Activated CD4-positive, CD25-positive, alpha-beta regulatory T cell treated with anti-CD3 and anti-CD28 coated beads, Interleukin-2, amount 50 U/mL, for 24 hours (primary cell): ENCODE measurements at regions not wholly inside any gene's neighbourhood (a gene's known extent, or its start where the extent isn't known, plus 50 kb on each side); places are given as distances from the start of the nearest gene placed in this dataset.
"Not testable (repeated sequence)": the region's sequence is repeated elsewhere in the genome, so short reads cannot be mapped to it uniquely, and the experiment has no call there.

Experiments used
- ATAC-seq, 2 donors: fragments of 150-1000 bp; cut with Tn5 transposase; one replicate each; pipeline ENCODE4 v1.10.0; 2021; ENCODE audit warnings: mild to moderate bottlenecking in 1 of 2, moderate library complexity in 1 of 2

DNA sequence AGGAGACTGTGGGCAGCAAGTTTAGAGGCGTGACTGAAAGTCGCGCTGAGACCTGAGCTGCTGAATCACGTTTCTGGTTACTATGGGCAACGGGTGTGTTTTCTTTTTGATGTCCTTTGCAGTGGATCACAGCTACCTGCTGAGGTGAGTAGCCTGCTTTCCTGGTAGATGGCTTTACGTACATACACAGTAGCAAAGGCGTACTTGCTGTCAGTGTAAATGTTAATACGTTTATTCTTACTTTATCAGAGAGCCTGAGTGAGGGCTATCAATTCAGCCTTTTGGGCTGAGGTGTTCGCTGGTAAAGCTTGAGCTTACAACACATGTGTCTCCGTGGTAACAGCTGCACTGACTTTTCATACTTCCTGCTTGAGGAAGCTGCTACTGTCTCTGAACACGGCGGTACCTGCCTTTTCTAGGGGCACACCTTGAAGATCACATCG, 165.1 kb upstream of the CCZ1B start:
- ATAC-seq: not testable (repeated sequence)

DNA sequence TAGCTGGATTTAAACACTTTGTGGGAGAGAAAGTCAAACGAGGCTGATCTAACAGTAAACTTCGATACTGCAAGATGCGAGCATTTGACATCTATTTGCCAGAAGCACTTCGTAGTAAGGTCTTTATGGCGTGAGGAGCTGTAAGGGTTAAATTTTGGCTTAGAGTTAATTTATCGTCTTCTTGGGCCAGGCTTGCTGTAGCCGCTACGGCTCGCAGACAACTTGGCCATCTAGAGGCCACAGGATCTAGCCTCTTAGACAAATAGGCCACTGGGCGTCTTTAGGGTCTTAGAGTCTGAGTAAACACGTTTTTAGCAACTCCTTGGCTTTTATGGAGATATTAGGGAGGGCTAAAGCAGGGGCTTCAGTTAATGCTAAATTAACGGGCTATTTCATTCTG, 165.6 kb upstream of the CCZ1B start:
- not testable (repeated sequence) for ATAC-seq

DNA sequence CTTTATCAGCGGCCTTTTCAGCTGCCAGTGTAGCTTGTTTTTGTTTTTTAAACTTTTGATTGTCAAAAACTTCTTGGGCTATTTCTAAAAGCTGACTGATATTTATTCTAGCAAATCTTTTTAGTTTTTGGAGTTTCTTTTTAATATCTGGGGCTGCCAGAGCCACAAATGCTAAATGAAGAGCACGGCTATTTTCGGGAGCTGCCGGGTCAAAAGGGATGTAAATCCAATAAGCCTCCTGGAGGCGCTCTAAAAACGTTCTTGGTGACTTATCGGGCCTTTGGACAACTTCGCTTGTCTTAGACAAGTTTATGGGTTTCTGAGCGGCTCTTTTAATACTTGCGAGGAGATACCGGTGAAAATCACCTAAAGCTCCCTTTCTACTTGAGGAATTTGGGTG, 166.1 kb upstream of the CCZ1B start:
- not testable (repeated sequence) for ATAC-seq

DNA sequence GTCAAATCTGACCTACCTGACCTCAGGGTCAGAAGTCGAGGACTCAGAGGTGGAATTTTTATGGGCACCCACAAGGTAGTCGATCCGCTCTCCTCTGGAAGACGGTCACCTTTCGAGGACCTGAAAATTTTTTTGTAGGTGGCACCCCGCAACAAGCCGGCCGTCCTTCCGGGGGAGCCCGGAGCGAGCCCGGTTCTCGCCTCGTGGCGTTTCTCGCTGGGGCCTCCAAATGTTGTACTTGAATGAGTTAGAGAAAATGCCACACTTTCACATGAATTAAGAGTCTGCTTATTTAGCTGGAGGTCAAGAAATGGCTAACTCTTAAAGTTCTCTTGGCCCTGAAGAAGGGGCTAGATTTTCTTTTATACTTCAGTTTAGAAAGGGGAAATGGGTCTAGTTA, 169.0 kb upstream of the CCZ1B start:
- ATAC-seq: not testable (repeated sequence)

DNA sequence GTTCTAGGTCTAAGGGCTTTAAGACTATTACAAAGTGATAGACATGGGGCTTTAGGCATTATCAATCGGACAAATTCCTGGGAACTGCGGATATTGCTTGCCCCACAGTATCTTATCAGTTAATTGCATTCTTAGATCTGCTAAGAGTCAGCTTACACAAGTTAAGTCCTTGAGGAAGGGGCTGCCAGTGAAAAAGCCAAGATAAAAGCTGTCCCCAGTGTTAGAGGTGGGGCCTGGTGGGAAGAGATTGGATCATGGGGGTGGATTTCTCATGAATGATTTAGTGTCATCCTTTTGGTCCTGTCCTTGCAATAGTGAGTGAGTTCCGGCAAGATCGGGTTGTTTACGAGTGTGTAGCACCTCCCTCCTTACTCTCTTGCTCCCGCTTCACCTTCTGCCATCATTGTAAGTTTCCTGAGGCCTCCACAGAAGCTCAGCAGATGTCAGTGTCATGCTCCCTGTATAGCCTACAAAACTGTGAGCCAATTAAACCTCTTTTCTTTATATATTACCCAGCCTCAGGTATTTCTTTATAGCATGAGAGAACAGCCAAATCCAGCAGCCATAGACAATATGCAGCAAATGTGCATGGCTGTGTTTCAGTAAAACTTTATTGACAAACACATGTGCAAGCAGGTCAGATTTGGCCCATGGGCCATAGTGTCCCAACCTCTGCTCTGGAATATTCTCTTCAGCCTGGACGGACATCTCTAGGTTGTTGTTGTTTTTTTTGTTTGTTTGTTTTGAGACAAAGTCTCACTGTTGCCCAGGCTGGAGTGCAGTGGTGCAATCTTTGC, 169.6 kb upstream of the CCZ1B start:
- ATAC-seq: not testable (repeated sequence)

DNA sequence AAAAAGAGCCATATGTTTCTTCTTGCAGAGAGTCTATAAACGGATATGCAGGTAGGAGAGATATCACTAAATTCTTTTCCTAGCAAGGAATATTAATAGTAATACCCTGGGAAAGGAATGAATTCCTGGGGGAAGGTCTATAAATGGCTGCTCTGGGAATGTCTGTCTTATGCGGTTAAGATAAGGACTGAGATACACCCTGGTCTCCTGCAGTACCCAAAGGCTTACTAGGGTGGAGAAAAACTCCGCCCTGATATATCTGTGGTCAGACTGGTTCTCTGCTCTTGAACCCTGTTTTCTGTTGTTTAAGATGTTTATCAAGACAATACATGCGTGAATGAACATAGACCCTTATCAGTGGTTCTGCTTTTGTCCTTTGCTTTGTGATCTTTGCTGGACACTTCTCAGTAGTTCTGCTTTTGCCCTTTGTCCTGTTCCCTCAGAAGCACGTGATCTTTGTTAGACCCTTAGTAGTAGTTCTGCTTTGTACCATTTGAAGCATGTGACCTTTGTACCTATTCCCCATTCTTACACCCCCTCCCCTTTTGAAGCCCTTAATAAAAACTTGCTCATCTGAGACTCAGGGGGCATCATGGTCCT, 173.1 kb upstream of the CCZ1B start:
- not testable (repeated sequence) for ATAC-seq

DNA sequence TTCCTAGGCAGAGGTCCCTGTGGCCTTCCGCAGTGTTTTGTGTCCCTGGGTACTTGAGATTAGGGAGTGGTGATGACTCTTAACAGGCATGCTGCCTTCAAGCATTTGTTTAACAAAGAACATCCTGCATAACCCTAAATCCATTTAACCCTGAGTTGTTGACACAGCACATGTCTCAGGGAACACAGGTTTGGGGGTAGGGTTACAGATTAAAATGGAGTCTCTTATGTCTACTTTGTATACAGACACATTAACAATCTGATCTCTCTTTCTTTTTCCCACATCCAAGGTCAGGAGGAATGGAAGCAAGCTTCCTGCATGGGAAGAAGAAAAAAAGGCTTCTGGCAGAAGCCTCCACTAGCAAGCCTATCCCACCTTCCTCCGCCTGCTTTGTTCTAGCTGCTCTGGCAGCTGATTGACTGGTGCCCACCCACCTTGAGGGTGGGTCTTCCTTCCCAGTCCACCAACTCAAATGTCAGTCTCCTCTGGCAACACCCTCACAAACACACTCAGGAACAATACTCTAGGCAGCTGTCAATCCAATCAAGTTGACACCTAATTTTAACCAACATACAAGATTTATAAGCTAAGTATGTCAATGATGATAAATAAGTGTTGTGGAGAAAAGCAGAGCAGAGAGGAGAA, 176.5 kb upstream of the CCZ1B start:
- no peak for ATAC-seq

DNA sequence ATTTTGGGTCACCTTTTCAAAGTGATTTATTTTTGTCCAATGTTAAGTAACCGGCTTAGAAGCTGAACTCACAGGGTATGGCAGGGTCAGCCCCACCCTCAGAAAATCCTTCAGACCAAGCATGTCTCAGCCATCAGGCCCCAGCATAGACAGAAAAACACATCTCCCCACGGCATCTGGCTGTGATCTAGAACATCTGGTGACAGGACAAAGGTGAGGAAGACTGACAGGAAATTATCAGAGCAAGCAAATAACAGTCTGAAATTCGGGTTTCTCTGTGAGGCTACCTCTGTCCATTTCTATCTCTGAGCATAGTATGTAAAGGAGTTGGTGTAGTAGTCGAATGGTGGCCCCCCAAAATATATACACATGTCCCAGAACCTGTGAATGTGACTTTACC, 177.0 kb upstream of the C1GALT1 start:
- ATAC-seq: no peak

DNA sequence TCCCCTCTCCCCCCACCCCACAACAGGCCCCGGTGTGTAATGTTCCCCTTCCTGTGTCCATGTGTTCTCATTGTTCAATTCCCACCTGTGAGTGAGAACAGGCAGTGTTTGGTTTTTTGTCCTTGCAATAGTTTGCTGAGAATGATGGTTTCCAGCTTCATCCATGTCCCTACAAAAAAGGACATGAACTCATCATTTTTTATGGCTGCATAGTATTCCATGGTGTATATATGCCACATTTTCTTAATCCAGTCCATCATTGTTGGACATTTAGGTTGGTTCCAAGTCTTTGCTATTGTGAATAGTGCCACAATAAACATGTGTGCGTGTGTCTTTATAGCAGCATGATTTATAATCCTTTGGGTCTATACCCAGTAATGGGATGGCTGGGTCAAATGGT, 176.4 kb upstream of the C1GALT1 start:
- not testable (repeated sequence) for ATAC-seq

DNA sequence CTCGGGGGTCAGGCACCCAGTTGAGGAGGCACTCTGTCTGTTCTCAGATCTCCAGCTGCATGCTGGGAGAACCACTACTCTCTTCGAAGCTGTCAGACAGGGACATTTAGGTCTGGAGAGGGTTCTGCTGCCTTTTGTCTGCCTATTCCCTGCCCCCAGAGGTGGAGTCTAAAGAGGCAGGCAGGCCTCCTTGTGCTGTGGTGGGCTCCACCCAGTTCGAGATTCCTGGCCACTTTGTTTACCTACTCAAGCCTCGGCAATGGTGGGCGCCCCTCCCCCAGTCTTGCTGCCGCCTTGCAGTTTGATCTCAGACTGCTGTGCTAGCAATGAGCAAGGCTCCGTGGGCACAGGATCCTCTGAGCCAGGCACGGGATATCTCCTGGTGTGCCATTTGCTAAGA, 171.1 kb upstream of the C1GALT1 start:
- ATAC-seq: not testable (repeated sequence)

DNA sequence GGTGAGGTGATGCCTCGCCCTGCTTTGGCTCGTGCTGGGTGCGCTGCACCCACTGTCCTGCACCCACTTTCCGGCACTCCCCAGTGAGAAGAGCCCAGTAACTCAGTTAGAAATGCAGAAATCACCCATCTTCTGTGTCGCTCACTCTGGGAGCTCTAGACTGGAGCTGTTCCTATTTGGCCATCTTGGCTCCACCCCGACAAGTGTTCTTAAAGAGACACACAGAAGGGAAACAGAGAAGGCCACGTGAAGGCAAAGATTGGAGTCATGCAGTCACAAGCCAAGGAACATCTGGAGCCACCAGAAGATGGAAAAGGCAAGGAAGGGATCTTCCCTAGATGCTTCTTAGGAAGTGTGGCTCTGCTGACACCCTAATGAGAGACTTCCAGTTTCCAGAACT, 170.6 kb upstream of the C1GALT1 start:
- ATAC-seq: not testable (repeated sequence)

DNA sequence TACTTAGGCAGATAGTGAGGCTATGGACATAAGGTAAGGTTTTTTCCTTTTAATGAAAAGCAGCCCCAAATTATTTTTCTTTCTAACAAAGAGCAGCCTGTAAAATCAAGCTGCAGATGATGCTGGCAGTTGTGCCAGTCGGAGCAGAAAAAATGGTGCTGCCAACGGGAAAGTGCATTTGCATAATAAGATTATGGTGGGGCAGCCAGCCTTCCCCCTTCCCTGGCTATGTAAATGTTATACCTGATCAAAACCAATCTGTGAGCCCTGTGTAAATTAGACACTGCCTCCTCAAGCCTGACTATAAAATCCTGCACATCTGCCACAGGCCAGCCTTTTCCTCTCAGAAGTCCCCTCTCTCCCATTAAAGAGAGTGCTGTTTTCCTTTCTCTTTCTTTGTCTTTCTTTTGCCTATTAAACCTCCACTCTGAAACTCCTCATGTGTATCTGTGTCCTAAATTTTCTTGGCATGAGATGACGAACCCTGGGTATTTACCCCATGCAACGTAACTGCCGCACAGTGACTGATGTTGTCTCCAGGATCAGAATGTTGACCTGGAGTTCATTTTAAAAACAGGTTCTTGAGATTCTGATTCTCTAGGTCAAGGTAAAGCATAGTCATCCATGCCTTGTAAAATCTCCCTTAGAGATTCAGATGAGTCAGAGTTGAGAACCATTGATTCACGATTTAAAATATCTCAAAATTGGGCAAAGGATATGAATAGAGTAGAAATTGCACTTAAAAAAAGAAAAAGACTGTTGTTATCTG, 167.3 kb upstream of the C1GALT1 start:
- no peak for ATAC-seq

DNA sequence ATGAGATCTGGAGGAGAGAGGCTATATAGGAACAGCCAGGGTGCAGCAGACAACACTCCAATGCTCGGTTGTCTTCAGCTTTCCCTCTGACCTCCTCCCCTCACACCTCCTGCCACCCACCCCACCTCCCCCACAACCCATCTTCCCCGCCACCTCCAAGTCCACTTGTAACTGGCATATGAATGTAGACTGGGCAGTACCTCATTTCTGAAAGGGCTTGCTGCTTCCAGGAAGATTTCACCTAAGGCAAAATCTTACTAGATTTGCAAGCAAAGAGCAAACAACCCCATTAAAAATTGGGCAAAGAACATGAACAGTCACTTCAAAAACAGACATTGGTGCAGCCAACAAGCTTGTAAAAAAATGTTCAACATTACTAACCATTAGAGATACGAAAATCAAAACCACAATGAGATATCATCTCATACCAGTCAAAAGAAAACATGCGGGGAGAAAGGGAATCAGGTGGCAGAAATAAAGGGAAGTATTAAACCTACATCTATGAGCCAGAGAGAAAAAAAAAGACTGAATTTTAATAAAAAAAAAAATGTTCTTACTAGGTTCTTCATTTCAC, 164.6 kb upstream of the C1GALT1 start:
- no peak for ATAC-seq

DNA sequence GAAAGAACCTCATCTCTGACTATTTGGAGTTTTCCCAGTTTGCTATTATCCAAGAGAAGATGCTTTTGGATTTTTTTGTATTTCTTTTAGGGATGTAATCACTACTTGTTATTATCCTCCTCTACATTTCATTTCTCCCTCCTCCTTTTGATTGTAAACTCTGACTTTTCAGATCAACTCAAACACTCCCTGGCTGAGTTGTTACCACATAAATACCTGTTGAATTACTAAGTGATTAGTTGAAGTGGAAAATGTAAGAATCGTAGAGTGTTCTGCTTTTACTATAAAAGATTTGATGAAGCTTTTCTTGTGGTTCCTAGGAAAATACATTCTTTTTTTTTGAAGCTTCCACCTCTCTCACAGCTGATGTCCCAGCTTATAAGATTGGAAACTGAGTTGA, 164.1 kb upstream of the C1GALT1 start:
- ATAC-seq: no peak

DNA sequence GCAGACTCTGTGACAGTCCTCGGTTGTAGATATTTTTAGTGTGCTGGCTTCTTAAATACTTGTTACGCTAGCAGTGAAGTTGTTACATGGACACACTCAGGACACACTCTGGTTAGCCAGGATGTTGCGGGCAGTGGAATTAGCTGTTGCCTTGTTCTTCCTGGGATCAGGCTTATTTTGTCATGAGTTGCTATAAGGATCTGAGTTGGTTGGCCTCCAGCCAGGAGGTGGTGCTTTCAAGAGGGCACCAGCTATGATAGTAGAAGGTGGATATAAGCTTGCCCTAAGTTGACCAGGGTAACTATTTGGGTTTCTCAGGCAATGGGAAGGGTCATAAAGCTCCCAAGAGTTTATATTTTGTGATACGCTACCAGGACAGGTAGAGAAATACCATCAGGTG, 150.1 kb upstream of the C1GALT1 start:
- ATAC-seq: no peak

DNA sequence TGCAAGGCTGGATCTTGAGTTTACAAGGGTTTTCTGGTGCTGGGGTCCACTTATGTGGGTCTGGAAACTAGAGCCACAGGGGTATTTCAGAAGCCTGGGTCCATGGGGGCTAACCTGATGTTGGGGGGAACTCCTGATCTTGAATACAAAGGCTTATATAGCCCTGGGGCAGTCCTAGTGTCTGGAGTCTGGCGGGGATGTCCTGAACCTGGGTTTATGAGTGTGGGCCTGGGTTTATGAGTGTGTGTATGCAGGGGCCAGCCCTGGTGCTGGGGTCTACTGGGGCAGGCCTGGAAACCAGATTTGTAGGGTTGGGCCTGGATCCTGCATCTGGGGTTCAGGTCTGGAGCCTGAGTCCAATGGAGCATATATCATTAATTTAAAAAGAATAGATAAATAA, 146.5 kb upstream of the C1GALT1 start:
- no peak for ATAC-seq

DNA sequence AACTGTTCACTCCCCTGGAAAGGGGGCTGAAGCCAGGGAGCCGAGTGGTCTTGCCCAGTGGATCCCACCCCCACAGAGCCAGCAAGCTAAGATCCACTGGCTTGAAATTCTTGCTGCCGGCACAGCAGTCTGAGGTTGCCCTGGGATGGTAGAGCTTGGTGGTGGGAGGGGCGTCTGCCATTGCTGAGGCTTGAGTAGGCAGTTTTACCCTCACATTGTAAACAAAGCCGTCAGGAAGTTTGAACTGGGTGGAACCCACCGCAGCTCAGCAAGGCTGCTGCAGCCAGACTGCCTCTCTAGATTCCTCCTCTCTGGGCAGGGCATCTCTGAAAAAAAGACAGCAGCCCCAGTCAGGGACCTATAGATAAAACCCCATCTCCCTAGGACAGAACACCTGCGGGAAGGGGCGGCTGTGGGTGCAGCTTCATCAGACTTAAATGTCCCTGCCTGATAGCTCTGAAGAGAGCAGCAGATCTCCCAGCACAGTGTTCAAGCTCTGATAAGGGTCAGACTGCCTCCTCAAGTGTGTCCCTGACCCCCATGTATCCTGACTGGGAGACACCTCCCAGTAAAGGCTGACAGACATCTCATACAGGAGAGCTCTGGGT, 140.0 kb upstream of the C1GALT1 start:
- not testable (repeated sequence) for ATAC-seq

DNA sequence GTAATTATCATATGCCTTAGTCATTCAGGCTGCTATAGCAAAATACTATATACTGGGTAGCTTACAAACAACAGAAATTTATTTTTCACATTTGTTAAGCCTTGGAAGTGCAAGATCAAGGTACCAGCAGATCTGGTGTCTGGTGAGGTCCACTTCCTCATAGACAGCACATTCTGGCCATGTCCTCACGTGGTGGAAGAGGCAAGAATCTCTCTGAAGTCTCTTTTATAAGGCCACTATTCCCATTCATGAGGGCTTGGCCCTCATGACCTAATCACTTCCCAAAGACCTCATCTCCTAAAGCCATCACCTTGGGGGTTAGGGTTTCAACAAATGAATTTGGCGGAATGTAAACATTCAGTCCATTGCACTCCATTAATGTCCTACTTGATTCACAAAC, 137.5 kb upstream of the C1GALT1 start:
- no peak for ATAC-seq

DNA sequence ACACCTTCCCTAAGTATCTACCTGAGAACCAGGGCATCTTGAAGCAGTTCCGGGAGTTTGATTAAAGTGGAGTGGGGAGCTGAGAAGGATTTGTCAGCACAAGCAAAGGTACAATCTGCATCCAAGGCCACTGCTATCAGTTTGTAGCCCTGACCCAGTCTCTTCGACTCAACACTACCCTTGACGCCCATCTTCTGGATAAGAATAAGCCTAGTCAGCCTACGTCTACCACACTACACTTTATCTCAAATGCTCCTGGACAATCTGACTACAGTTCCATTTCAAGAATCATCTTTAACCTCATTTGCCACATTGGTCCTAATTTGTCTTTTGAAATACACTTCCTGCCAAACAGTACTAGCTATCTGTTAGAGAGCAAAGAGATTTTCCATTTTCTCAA, 134.1 kb upstream of the C1GALT1 start:
- ATAC-seq: no peak

DNA sequence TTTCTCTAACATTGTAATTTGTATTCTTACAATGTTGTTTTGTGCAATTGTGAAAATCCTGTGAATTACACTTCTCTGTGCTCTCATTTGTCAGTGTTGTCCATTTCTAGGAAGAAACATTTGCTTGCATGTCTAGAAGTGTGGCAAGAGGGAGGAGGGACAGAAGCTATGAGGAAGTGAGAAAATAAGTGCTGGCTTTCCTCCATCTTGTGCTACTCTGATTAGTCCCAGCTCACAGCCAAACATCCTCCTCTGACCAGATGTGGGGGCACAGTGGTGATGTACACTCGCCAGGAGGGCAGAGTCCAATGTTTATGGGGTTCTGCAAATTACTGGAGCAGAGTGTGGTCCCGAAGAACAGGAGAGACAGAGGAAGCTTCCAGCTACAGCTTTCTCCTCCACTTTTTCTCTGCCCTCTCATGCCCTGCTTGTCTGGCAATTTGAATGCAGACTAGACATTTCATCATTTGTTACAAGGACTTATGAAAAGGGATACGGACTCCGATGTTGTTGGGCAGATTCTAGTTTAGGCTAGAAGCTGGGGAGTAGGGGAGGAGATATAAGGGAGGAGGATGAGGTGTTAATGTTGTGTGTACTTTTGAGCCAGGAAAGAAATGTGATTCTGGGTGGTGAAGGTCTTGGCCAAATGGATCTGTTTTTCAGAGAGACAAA, 131.0 kb upstream of the C1GALT1 start:
- no peak for ATAC-seq

DNA sequence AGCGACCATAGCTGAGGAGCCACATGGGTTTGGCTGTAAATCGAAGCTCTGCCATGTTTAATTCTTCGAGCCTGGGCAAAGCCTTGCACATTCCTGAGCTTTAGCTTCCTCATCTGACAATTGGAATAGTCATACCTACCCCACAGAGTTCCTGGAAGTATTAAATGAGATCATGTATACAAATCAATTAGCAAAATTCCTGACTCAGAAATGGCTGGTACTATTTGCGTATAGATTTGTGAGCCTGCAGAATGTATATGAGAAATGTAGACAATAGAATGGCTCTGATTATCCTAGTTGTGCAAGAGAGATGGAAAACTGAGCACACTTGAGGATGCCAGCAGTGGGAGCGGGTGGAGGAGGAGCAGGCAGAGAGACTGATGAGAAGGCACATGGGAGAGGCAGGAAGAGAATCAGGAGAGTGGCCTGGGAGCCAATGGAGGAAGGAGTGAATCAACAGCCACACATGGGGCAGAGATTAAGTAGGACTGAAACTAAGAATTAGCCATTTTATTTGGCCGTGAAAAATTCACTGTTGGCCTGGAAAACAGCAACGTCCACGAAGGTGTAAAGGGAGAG, 128.0 kb upstream of the C1GALT1 start:
- ATAC-seq: no peak
